GM12878 (cell line): ENCODE measurements at regions not wholly inside any gene's neighbourhood (a gene's known extent, or its start where the extent isn't known, plus 50 kb on each side); places are given as distances from the start of the nearest gene placed in this dataset.

Experiments
- ATAC-seq: fragments of 200-7000 bp; cut with Tn5 transposase; 3 replicates; pipeline ENCODE4 v1.9.1; 2020; ENCODE audit warnings: mild to moderate bottlenecking, moderate library complexity
- BruUV-seq: library from RNA; stranded (reverse); fragments of 400-500 nt; replicated peaks from 2 replicates; lab custom pipeline; 2021; lab: Mats Ljungman, UMichigan
- CTCF ChIA-PET: fragments of 300-600 bp; sonication (Branson Sonifier 250); formaldehyde crosslinking; extraction: SDS; loops from one replicate; lab custom pipeline; 2021; ENCODE audit warnings: inconsistent platforms; lab: Yijun Ruan, JAX
- POLR2A ChIA-PET: fragments of 350-600 bp; formaldehyde crosslinking; extraction: SDS; loops from one replicate; lab custom pipeline; 2021; ENCODE audit warnings: inconsistent platforms; lab: Charles Lee
- RAD21 ChIA-PET: fragments of 300-600 bp; sonication (Branson Sonifier 250); formaldehyde crosslinking; loops from one replicate; lab custom pipeline; 2023; ENCODE audit warnings: antibody characterized with exemption; ENCODE audit not compliant: unreplicated experiment; lab: Charles Lee
- SMC1A ChIA-PET: fragments of 300-600 bp; sonication (Branson Sonifier 250); formaldehyde crosslinking; loops from one replicate; lab custom pipeline; 2023; ENCODE audit not compliant: unreplicated experiment, uncharacterized antibody; lab: Charles Lee
- DNase-seq: peaks from one replicate; pipeline ENCODE4 v3.0.0-alpha.2; 2011; ENCODE audit warnings: low read depth, low spot score
- FAIRE-seq: peaks from 3 replicates; lab custom pipeline; 2011; peaks lifted over from hg19 to GRCh38; lab: Jason Lieb, UNC
- H2AFZ ChIP-seq: 2 replicates; pipeline ENCODE4 v1.6.0; 2011; ENCODE audit warnings: low read depth, low read length, control low read depth; ENCODE audit not compliant: control insufficient read depth
- H3K27ac ChIP-seq: 2 replicates; pipeline ENCODE4 v1.5.1; 2011; ENCODE audit warnings: control low read depth; ENCODE audit not compliant: control insufficient read depth, insufficient read depth
- H3K27me3 ChIP-seq, 2 experiments: replicated peaks in 1 of 2; 2 replicates each; pipeline versions ENCODE4 v1.6.0 to v1.6.1; 2011; ENCODE audit warnings: low read length in 1 of 2; ENCODE audit not compliant: control insufficient read depth in 2 of 2, insufficient read depth in 2 of 2
- H3K36me3 ChIP-seq, 2 experiments: 2 replicates each; pipeline ENCODE4 v1.5.1; 2011; ENCODE audit warnings: low read length in 1 of 2; ENCODE audit not compliant: control insufficient read depth in 2 of 2, insufficient read depth in 2 of 2
- H3K4me1 ChIP-seq: 2 replicates; pipeline ENCODE4 v1.6.1; 2011; ENCODE audit warnings: mild to moderate bottlenecking, low read length, moderate library complexity, mixed read lengths; ENCODE audit not compliant: control insufficient read depth, insufficient read depth
- H3K4me2 ChIP-seq: 2 replicates; pipeline ENCODE4 v1.6.0; 2011; ENCODE audit warnings: control low read depth; ENCODE audit not compliant: control insufficient read depth, insufficient read depth
- H3K4me3 ChIP-seq: fragments of 200-600 bp; sonication (generic); 2 replicates; pipeline ENCODE4 v1.5.1; 2016
- H3K79me2 ChIP-seq: 2 replicates; pipeline ENCODE4 v1.6.0; 2011; ENCODE audit warnings: low read length; ENCODE audit not compliant: control insufficient read depth, insufficient read depth
- H3K9ac ChIP-seq: 2 replicates; pipeline ENCODE4 v1.8.0; 2011; ENCODE audit warnings: low read length, control low read depth, mixed read lengths; ENCODE audit not compliant: control insufficient read depth, insufficient read depth
- H3K9me3 ChIP-seq: replicated peaks from 3 replicates; pipeline ENCODE4 v1.5.1; 2011; ENCODE audit warnings: mild to moderate bottlenecking, low read length; ENCODE audit not compliant: control insufficient read depth, insufficient read depth
- H4K20me1 ChIP-seq: 2 replicates; pipeline ENCODE4 v1.6.0; 2011; ENCODE audit not compliant: control insufficient read depth, insufficient read depth
- EZH2 ChIP-seq: IDR thresholded peaks from 2 replicates; pipeline ENCODE4 v1.6.1; 2012; ENCODE audit warnings: low read depth, mild to moderate bottlenecking, control low read depth, inconsistent platforms, low read length, borderline replicate concordance; ENCODE audit not compliant: control insufficient read depth
- GATAD2B ChIP-seq: fragments of 450-650 bp; conservative IDR thresholded peaks from 2 replicates; pipeline ENCODE4 v1.6.1; 2017; ENCODE audit warnings: low read depth, mild to moderate bottlenecking, moderate library complexity
- RAD21 ChIP-seq: IDR thresholded peaks from 2 replicates; pipeline ENCODE4 v1.6.1; 2011; ENCODE audit warnings: mild to moderate bottlenecking, low read depth, low read length, moderate library complexity; ENCODE audit not compliant: insufficient read depth
- RFX5 ChIP-seq: IDR thresholded peaks from 2 replicates; pipeline ENCODE4 v1.6.1; 2011; ENCODE audit warnings: low read depth, low read length, improper control_type of control experiment
- SPI1 ChIP-seq: IDR thresholded peaks from 2 replicates; pipeline ENCODE4 v1.6.1; 2011; ENCODE audit warnings: low read depth, mild to moderate bottlenecking, low read length, moderate library complexity, borderline replicate concordance; ENCODE audit not compliant: insufficient read depth
- STAT3 ChIP-seq: IDR thresholded peaks from 2 replicates; pipeline ENCODE4 v1.6.1; 2011; ENCODE audit warnings: low read depth, low read length, improper control_type of control experiment
- ZBTB40 ChIP-seq: fragments of 450-650 bp; IDR thresholded peaks from 2 replicates; pipeline ENCODE4 v1.6.1; 2016; ENCODE audit warnings: mild to moderate bottlenecking, moderate library complexity, borderline replicate concordance
- ZNF687 ChIP-seq: fragments of 450-650 bp; IDR thresholded peaks from 2 replicates; pipeline ENCODE4 v1.6.1; 2017; ENCODE audit warnings: mild to moderate bottlenecking, moderate library complexity
- WGBS: methylation state at CpG from one replicate; pipeline ENCODE4 v1.1.6; 2016; ENCODE audit warnings: low lambda C conversion rate; ENCODE audit not compliant: insufficient replicate concordance, insufficient coverage; ENCODE audit errors: missing lambda C conversion rate; 5-methylcytosine and 5-hydroxymethylcytosine counted together
- in situ Hi-C: fragments of 300-500 bp; cut with MboI; formaldehyde crosslinking; loops from 9 replicates; pipeline ENCODE4 v1.14.3; 2018; ENCODE audit warnings: mixed read lengths
- intact Hi-C: fragments of 100-400 bp; cut with micrococcal nuclease; formaldehyde crosslinking; loops from one replicate; pipeline ENCODE4 v1.14.2; 2022; ENCODE audit not compliant: unreplicated experiment

GRCh38 chr14:31960039-31960438 lies 117.1 kb upstream of the ARHGAP5 start:
- FAIRE-seq (no peak), DNase-seq (no peak), ATAC-seq (no peak)
- Histone ChIP-seq H3K27me3 (no peaks in the 10 kb centered on the region), H3K27ac (no peak overlapping the region), H3K36me3 (no peaks in the 10 kb centered on the region), H4K20me1 (no peaks in the 10 kb centered on the region), H3K9me3 (no peaks in the 10 kb centered on the region), H3K4me3 (no peak overlapping the region), H2AFZ (no peak overlapping the region), H3K4me1 (no peaks in the 10 kb centered on the region), H3K79me2 (no peaks in the 10 kb centered on the region), H3K9ac (no peak overlapping the region), H3K4me2 (no peak overlapping the region)
- ChIA-PET POLR2A (no interaction called here), RAD21 (no interaction called here), CTCF (no interaction called here), SMC1A (interaction anchor here (1.3 kb wide), 1 partner anchor 19 kb away, joined by 3 read pairs; no protein-coding TSS in a partner anchor)
- TF ChIP-seq GATAD2B (no peak), RAD21 (no peak)
- intact Hi-C loops, result no loop called here
- in situ Hi-C loops, result no loop called here
- WGBS, result 63% methylated on average over 5 of the region's 5 CpGs
- no TSS peak for BruUV-seq

- POLR2A ChIA-PET, result no interaction called here
- no peak for ATAC-seq
- no peak overlapping the region for H3K4me3 ChIP-seq
- SMC1A ChIA-PET, result no interaction called here
- H3K4me1 ChIP-seq, result no peaks in the 10 kb centered on the region
- no peak overlapping the region for H3K27ac ChIP-seq
- CTCF ChIA-PET, result interaction anchor here (0.9 kb wide), 1 partner anchor 35 kb away, joined by 3 read pairs; no protein-coding TSS in a partner anchor
- no peaks in the 10 kb centered on the region for H4K20me1 ChIP-seq
- H3K9ac ChIP-seq, result no peak overlapping the region
- WGBS, result 31% methylated on average over 3 of the region's 3 CpGs
- RAD21 ChIA-PET, result no interaction called here
- in situ Hi-C loops, result no loop called here
- intact Hi-C loops, result no loop called here
- DNase-seq, result no peak
- no peak overlapping the region for H2AFZ ChIP-seq
- no peaks in the 10 kb centered on the region for H3K27me3 ChIP-seq
- H3K79me2 ChIP-seq, result no peaks in the 10 kb centered on the region
- no peak for FAIRE-seq
- H3K4me2 ChIP-seq, result no peak overlapping the region
- H3K36me3 ChIP-seq, result no peaks in the 10 kb centered on the region
- no TSS peak for BruUV-seq
- H3K9me3 ChIP-seq, result no peaks in the 10 kb centered on the region
- no peak for TF ChIP-seq EZH2
- TF ChIP-seq SPI1, result no peak
- no peak for TF ChIP-seq STAT3
- TF ChIP-seq ZNF687, result no peak
- no peak for TF ChIP-seq ZBTB40
- TF ChIP-seq RFX5, result no peak
Measured at GRCh38 chr14:31961896-31962295, 115.2 kb upstream of the ARHGAP5 start.
